Fibroblast of lung (primary cell): ENCODE measurements at regions not wholly inside any gene's neighbourhood (a gene's known extent, or its start where the extent isn't known, plus 50 kb on each side); places are given as distances from the start of the nearest gene placed in this dataset.

ENCODE experiments used
- DNase-seq, 2 donors: peaks; one replicate each; pipeline versions ENCODE4 v3.0.0 to v3.0.0-alpha.2; 2010; ENCODE audit warnings: low read depth in 2 of 2
- H2AFZ ChIP-seq: 2 replicates; pipeline ENCODE4 v1.5.1; 2012; ENCODE audit warnings: low read length, control low read depth, inconsistent platforms
- H3K27ac ChIP-seq: 2 replicates; pipeline ENCODE4 v1.5.1; 2011; ENCODE audit warnings: low read length, control low read depth; ENCODE audit not compliant: insufficient read depth
- H3K27me3 ChIP-seq: 2 replicates; pipeline ENCODE4 v1.5.1; 2011; ENCODE audit warnings: mild to moderate bottlenecking, low read length; ENCODE audit not compliant: control insufficient read depth, insufficient read depth
- H3K36me3 ChIP-seq: 2 replicates; pipeline ENCODE4 v1.5.1; 2011; ENCODE audit warnings: low read length; ENCODE audit not compliant: control insufficient read depth, insufficient read depth
- H3K4me1 ChIP-seq: 2 replicates; pipeline ENCODE4 v1.5.1; 2011; ENCODE audit warnings: low read length; ENCODE audit not compliant: control insufficient read depth, insufficient read depth; ENCODE audit errors: extremely low read depth
- H3K4me2 ChIP-seq: 2 replicates; pipeline ENCODE4 v1.5.1; 2011; ENCODE audit warnings: low read length, control low read depth; ENCODE audit not compliant: insufficient read depth; ENCODE audit errors: extremely low read depth
- H3K4me3 ChIP-seq, 4 experiments: fragments of 200-600 bp in 1 of 4; sonication (generic) in 1 of 4; replicated peaks in 1 of 4; 2 replicates each; pipeline ENCODE4 v1.5.1; 2011 to 2016; ENCODE audit warnings: low read length in 4 of 4, low read depth in 3 of 4, mild to moderate bottlenecking in 3 of 4, control low read depth in 2 of 4, inconsistent platforms in 1 of 4, mixed read lengths in 1 of 4; ENCODE audit not compliant: insufficient read depth in 1 of 4; ENCODE audit errors: control extremely low read depth in 1 of 4
- H3K79me2 ChIP-seq: 2 replicates; pipeline ENCODE4 v1.5.1; 2012; ENCODE audit warnings: mild to moderate bottlenecking, low read length, inconsistent platforms; ENCODE audit not compliant: control insufficient read depth, insufficient read depth
- H3K9ac ChIP-seq: 2 replicates; pipeline ENCODE4 v1.5.1; 2011; ENCODE audit warnings: mild to moderate bottlenecking, low read length, control low read depth; ENCODE audit not compliant: insufficient read depth
- H3K9me3 ChIP-seq: 2 replicates; pipeline ENCODE4 v1.5.1; 2012; ENCODE audit warnings: low read depth, low read length; ENCODE audit not compliant: control insufficient read depth, insufficient read depth
- H4K20me1 ChIP-seq: 2 replicates; pipeline ENCODE4 v1.5.1; 2011; ENCODE audit warnings: low read length; ENCODE audit not compliant: control insufficient read depth, insufficient read depth; ENCODE audit errors: extremely low read depth
- EZH2 ChIP-seq: IDR thresholded peaks from 2 replicates; pipeline ENCODE4 v1.5.1; 2012; ENCODE audit warnings: low read length, control low read depth, mild to moderate bottlenecking; ENCODE audit errors: missing control alignments
- TF ChIP-seq, protein P1 (sequence below), 2 donors: IDR thresholded peaks in 1 of 2; conservative IDR thresholded peaks in 1 of 2; 1 replicate in 1 of 2; 2 replicates in 1 of 2; pipeline ENCODE4 v1.5.1; 2011 to 2012; ENCODE audit warnings: low read length in 2 of 2, control low read depth in 1 of 2, inconsistent platforms in 1 of 2, low read depth in 1 of 2, mild to moderate bottlenecking in 1 of 2

DNA sequence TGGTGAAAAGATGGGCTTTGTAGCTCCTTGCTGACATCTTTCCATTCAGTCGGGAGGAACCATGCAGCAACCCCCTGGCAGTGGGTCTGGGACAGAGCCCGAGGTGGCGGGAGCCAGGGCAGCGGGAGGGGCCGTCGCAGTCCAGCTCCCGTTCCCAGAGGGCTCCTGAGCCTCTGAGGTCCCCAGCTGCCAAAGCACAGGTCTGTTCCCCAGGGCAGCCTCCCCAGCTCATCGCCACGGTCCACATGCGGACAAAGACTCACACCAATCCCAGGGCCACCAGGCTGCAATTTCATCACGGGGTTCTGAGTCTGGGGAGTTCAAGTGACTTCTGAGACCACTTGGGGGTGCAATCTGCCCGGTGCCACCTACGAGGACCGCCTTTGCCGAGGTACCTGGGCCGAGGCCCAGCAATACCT lies 196.0 kb downstream of the RBFOX3 start:
- Histone ChIP-seq H3K27me3 (no peaks in the 10 kb centered on the region), H3K4me3 (no peak overlapping the region), H3K36me3 (no peaks in the 10 kb centered on the region), H3K4me2 (no peak overlapping the region), H3K9ac (no peak overlapping the region), H3K27ac (no peak overlapping the region), H3K4me1 (no peaks in the 10 kb centered on the region), H2AFZ (no peak overlapping the region), H4K20me1 (no peaks in the 10 kb centered on the region), H3K9me3 (no peaks in the 10 kb centered on the region), H3K79me2 (no peaks in the 10 kb centered on the region)
- TF ChIP-seq EZH2: no peak
- TF ChIP-seq, protein P1, sequence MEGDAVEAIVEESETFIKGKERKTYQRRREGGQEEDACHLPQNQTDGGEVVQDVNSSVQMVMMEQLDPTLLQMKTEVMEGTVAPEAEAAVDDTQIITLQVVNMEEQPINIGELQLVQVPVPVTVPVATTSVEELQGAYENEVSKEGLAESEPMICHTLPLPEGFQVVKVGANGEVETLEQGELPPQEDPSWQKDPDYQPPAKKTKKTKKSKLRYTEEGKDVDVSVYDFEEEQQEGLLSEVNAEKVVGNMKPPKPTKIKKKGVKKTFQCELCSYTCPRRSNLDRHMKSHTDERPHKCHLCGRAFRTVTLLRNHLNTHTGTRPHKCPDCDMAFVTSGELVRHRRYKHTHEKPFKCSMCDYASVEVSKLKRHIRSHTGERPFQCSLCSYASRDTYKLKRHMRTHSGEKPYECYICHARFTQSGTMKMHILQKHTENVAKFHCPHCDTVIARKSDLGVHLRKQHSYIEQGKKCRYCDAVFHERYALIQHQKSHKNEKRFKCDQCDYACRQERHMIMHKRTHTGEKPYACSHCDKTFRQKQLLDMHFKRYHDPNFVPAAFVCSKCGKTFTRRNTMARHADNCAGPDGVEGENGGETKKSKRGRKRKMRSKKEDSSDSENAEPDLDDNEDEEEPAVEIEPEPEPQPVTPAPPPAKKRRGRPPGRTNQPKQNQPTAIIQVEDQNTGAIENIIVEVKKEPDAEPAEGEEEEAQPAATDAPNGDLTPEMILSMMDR (conservative IDR thresholded peaks at IDR 0.05 in 1 of 2, IDR thresholded peaks at IDR 0.05 in 1 of 2; ENCODE audit: low read depth in 1 of 2, low read length in 2 of 2): no peak
- no peak for DNase-seq

DNA sequence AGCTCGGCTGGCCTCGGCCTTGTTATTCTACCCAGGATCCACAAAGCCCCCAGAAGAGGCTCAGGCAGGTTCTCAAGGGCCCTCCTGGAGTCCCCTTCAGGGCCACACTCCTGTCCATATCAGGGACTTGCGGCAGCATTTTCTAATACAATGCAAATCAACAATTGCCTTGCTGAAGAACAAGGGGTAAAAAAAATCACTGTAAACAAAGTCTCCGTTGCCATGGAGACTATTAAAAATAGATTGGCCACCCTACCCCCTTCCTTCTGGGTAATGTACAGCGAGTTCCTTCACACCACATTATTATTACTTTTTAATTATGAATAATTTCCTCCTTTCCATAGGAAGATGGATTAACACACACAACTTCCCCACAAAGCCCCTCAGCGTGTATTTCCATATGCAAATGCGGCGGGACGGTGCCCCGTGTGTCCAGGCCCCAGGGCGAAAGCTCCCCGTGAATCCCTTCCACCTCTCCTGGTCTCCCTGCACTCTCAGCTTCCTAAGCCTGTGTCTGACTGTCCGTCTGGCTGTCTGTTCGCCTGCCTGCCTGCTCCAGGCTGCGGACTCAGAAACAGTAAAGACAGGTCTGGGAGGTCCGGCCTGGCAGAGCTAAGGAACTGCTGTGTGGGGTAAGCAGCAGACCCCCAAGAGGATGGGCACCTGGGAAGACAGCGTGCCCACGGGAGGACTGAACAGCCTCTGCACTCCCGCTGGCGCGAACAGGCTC lies 196.6 kb downstream of the RBFOX3 start:
- Histone ChIP-seq H2AFZ (no peak overlapping the region), H3K9me3 (no peaks in the 10 kb centered on the region), H3K9ac (no peak overlapping the region), H3K36me3 (no peaks in the 10 kb centered on the region), H3K4me2 (no peak overlapping the region), H3K4me1 (no peaks in the 10 kb centered on the region), H3K79me2 (no peaks in the 10 kb centered on the region), H4K20me1 (no peaks in the 10 kb centered on the region), H3K27ac (no peak overlapping the region), H3K27me3 (no peaks in the 10 kb centered on the region), H3K4me3 (no peak overlapping the region)
- no peak for TF ChIP-seq EZH2
- TF ChIP-seq, protein P1 (conservative IDR thresholded peaks at IDR 0.05 in 1 of 2, IDR thresholded peaks at IDR 0.05 in 1 of 2; ENCODE audit: low read depth in 1 of 2, low read length in 2 of 2): no peak
- no peak for DNase-seq

DNA sequence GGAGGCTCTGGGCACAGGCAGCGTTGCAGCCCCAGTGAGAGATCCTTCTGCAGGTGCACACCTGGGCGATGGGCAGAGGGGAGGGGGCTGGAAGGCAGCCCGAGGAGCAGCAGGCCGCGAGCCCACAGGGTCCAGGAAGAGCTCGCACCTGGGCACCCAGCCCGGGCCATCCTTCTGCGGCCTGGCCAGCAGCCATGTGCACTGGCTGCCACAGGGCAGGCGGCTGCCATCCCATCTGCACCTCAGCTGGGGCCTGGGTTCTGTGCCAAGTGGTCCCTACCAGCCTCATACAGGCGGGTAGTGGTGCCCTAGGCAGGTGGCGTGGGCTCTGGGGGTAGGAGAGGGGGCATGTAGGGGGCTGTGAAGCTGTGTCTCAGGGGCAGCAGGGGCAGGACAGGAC lies 197.2 kb downstream of the RBFOX3 start:
- Histone ChIP-seq H3K9me3 (no peaks in the 10 kb centered on the region), H3K36me3 (no peaks in the 10 kb centered on the region), H3K9ac (no peak overlapping the region), H2AFZ (no peak overlapping the region), H3K4me1 (no peaks in the 10 kb centered on the region), H3K79me2 (no peaks in the 10 kb centered on the region), H3K4me3 (no peak overlapping the region), H3K27me3 (no peaks in the 10 kb centered on the region), H3K4me2 (no peak overlapping the region), H3K27ac (no peak overlapping the region), H4K20me1 (no peaks in the 10 kb centered on the region)
- no peak for DNase-seq
- no peak for TF ChIP-seq EZH2
- TF ChIP-seq, protein P1 (conservative IDR thresholded peaks at IDR 0.05 in 1 of 2, IDR thresholded peaks at IDR 0.05 in 1 of 2; ENCODE audit: low read depth in 1 of 2, low read length in 2 of 2): no peak
